K562 (cell line): ENCODE measurements at regions not wholly inside any gene's neighbourhood (a gene's known extent, or its start where the extent isn't known, plus 50 kb on each side); places are given as distances from the start of the nearest gene placed in this dataset.

Experiments used
- BACH1 ChIP-seq: fragments of 200-800 bp; sonication (Bioruptor generic); IDR thresholded peaks from 2 replicates; pipeline ENCODE4 v1.6.1; 2016; ENCODE audit warnings: missing genetic modification characterization, missing compliant biosample characterization
- BHLHE40 ChIP-seq: IDR thresholded peaks from 2 replicates; pipeline ENCODE4 v1.6.1; 2011; ENCODE audit warnings: low read length, improper control_type of control experiment
- BRD9 ChIP-seq: fragments of 450-650 bp; IDR thresholded peaks from 2 replicates; pipeline ENCODE4 v1.6.1; 2018; ENCODE audit warnings: low read depth; ENCODE audit not compliant: partially characterized antibody
- CSDE1 ChIP-seq, 2 experiments: fragments of 450-650 bp; IDR thresholded peaks; 2 replicates each; pipeline ENCODE4 v1.6.1; 2016; ENCODE audit warnings: mild to moderate bottlenecking in 1 of 2
- GABPB2 ChIP-seq: fragments of 250-450 bp; sonication (Bioruptor Pico); conservative IDR thresholded peaks from 2 replicates; pipeline ENCODE4 v1.5.1; 2021; ENCODE audit warnings: mild to moderate bottlenecking
- HCFC1 ChIP-seq: IDR thresholded peaks from 2 replicates; pipeline ENCODE4 v1.6.1; 2012; ENCODE audit warnings: low read depth, low read length, improper control_type of control experiment
- JUNB ChIP-seq: fragments of 450-650 bp; formaldehyde crosslinking; conservative IDR thresholded peaks from 2 replicates; pipeline ENCODE4 v1.4.0; 2020; ENCODE audit warnings: mild to moderate bottlenecking
- KAT8 ChIP-seq: fragments of 450-650 bp; IDR thresholded peaks from 2 replicates; pipeline ENCODE4 v1.6.1; 2016; ENCODE audit warnings: low read depth, mild to moderate bottlenecking
- NCOA1 ChIP-seq: fragments of 450-650 bp; IDR thresholded peaks from 2 replicates; pipeline ENCODE4 v1.6.1; 2016; ENCODE audit warnings: low read depth
- PREB ChIP-seq: sonication (generic); formaldehyde crosslinking; IDR thresholded peaks from 2 replicates; pipeline ENCODE4 v1.8.1; 2023; ENCODE audit warnings: mild to moderate bottlenecking, missing genetic modification reagents
- RAD51 ChIP-seq: fragments of 450-650 bp; IDR thresholded peaks from 2 replicates; pipeline ENCODE4 v1.7.1; 2016; ENCODE audit warnings: low read depth, mild to moderate bottlenecking, borderline replicate concordance
- SAP30 ChIP-seq: fragments of 200-600 bp; sonication (generic); IDR thresholded peaks from 2 replicates; pipeline ENCODE4 v1.6.1; 2012; ENCODE audit warnings: borderline replicate concordance, low read depth, mild to moderate bottlenecking, moderate library complexity, low read length, control low read depth, inconsistent platforms; ENCODE audit not compliant: insufficient read depth, poor library complexity, severe bottlenecking
- SETDB1 ChIP-seq: IDR thresholded peaks from one replicate; pipeline ENCODE4 v1.6.1; 2012; ENCODE audit warnings: low read length, control low read depth, inconsistent platforms
- SIN3A ChIP-seq, 2 experiments: fragments of 150-350 bp in 1 of 2; IDR thresholded peaks; 2 replicates each; pipeline ENCODE4 v1.6.1; 2011 to 2016; ENCODE audit warnings: borderline replicate concordance in 2 of 2, low read depth in 2 of 2, low read length in 2 of 2, mild to moderate bottlenecking in 2 of 2, moderate library complexity in 2 of 2; ENCODE audit not compliant: control insufficient read depth in 1 of 2
- SREBF1 ChIP-seq: fragments of 150-350 bp; IDR thresholded peaks from 2 replicates; pipeline ENCODE4 v1.6.1; 2014; ENCODE audit warnings: antibody characterized with exemption, low read depth, low read length, borderline replicate concordance
- SREBF2 ChIP-seq: sonication (generic); formaldehyde crosslinking; IDR thresholded peaks from 2 replicates; pipeline ENCODE4 v1.4.0; 2020; ENCODE audit warnings: mild to moderate bottlenecking, missing genetic modification reagents
- TAL1 ChIP-seq: fragments of 450-650 bp; IDR thresholded peaks from 2 replicates; pipeline ENCODE4 v1.6.1; 2016; ENCODE audit warnings: mild to moderate bottlenecking
- TCF7 ChIP-seq: sonication (generic); IDR thresholded peaks from 2 replicates; pipeline ENCODE4 v1.6.1; 2016; ENCODE audit warnings: antibody characterized with exemption, borderline replicate concordance
- TRIM24 ChIP-seq, 2 experiments: fragments of 450-650 bp; IDR thresholded peaks; 2 replicates each; pipeline ENCODE4 v1.6.1; 2016
- ZFPM2 ChIP-seq: fragments of 250-450 bp; sonication (Bioruptor Pico); IDR thresholded peaks from 2 replicates; pipeline ENCODE4 v1.5.1; 2022; ENCODE audit warnings: mild to moderate bottlenecking
- ZKSCAN3 ChIP-seq: fragments of 250-450 bp; sonication (Bioruptor Pico); IDR thresholded peaks from 2 replicates; pipeline ENCODE4 v1.4.0; 2020
- ZNF146 ChIP-seq: IDR thresholded peaks from one replicate; pipeline ENCODE4 v1.6.1; 2018; ENCODE audit warnings: missing compliant biosample characterization; ENCODE audit not compliant: unreplicated experiment
- ZNF197 ChIP-seq: fragments of 200-800 bp; sonication (Bioruptor generic); IDR thresholded peaks from 2 replicates; pipeline ENCODE4 v1.6.1; 2016; ENCODE audit warnings: low read depth, missing genetic modification characterization, missing compliant biosample characterization
- ZNF347 ChIP-seq: fragments of 450-650 bp; formaldehyde crosslinking; IDR thresholded peaks from 2 replicates; pipeline ENCODE4 v1.4.0; 2020; ENCODE audit warnings: low read depth, mild to moderate bottlenecking, moderate library complexity
- ZNF354B ChIP-seq: fragments of 250-450 bp; sonication (Bioruptor Pico); IDR thresholded peaks from 2 replicates; pipeline ENCODE4 v1.4.0; 2020
- ZNF511 ChIP-seq: sonication (generic); formaldehyde crosslinking; IDR thresholded peaks from 2 replicates; pipeline ENCODE4 v1.8.0; 2022; ENCODE audit warnings: mild to moderate bottlenecking, missing genetic modification reagents
- TF ChIP-seq, protein P1 (sequence below): fragments of 450-650 bp; formaldehyde crosslinking; IDR thresholded peaks from 2 replicates; pipeline ENCODE4 v1.4.0; 2022; ENCODE audit warnings: missing genetic modification characterization
- TF ChIP-seq, protein P2 (sequence below): fragments of 450-650 bp; conservative IDR thresholded peaks from 2 replicates; pipeline ENCODE4 v1.6.1; 2016; ENCODE audit warnings: missing genetic modification characterization, low read depth, mild to moderate bottlenecking, missing compliant biosample characterization, moderate library complexity

DNA sequence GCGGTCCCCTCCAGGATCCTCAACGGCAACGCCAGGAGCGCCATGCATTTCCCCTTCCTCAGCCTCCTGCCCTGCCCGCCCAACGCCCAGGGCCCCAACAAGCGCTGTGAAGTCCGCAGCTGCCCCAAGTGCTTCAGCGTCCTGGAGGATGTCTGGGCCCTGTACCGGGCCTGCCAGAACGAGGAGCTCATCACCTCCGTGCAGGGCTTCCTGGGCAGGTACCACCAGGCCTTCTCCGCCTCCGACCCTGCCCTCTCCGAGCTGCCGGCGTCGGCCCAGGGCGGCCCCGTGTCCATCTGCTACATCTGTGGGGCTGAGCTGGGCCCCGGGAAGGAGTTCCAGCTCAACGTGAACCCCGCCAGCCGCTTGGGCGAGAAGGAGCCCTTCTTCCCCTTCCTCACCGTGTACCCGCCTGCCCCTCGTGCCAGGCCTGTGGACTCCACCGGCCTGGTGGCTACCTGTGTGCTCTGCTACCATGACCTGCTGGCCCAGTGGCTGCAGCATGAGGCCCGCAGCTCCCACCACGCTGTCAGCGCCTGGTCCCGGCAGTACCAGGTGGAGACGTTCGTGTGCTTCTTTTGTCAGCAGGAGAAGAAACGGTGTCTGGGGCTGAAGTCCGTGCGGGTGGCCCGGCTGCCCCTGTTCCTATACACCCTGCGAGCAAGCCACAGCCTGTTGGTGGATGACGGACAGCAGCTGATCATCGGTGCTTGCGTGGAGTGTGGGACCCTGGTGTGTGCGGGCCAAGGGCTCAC, 58.9 kb upstream of the CIBAR2 start (continued):
- TF ChIP-seq, protein P1, sequence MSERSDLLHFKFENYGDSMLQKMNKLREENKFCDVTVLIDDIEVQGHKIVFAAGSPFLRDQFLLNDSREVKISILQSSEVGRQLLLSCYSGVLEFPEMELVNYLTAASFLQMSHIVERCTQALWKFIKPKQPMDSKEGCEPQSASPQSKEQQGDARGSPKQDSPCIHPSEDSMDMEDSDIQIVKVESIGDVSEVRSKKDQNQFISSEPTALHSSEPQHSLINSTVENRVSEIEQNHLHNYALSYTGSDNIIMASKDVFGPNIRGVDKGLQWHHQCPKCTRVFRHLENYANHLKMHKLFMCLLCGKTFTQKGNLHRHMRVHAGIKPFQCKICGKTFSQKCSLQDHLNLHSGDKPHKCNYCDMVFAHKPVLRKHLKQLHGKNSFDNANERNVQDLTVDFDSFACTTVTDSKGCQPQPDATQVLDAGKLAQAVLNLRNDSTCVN (CRISPR knock-in tag) = no peak
- TF ChIP-seq NCOA1 = no peak
- no peak for TF ChIP-seq ZKSCAN3
- no peak for TF ChIP-seq KAT8
- TF ChIP-seq TRIM24 (IDR thresholded peaks at IDR 0.05) = no peak
- TF ChIP-seq ZFPM2 (CRISPR knock-in tag) = no peak
- TF ChIP-seq GABPB2 = no peak
- TF ChIP-seq JUNB (CRISPR knock-in tag) = no peak
- TF ChIP-seq TCF7 = no peak
- TF ChIP-seq BACH1 (tag) = no peak
- TF ChIP-seq SAP30 = no peak
- no peak for TF ChIP-seq CSDE1 (IDR thresholded peaks at IDR 0.05)
- no peak for TF ChIP-seq SREBF2 (CRISPR knock-in tag)
- peak; percentile 60; the same call in 1 of the 2 replicates for TF ChIP-seq ZNF197 (CRISPR knock-in tag)
- TF ChIP-seq, protein P2, sequence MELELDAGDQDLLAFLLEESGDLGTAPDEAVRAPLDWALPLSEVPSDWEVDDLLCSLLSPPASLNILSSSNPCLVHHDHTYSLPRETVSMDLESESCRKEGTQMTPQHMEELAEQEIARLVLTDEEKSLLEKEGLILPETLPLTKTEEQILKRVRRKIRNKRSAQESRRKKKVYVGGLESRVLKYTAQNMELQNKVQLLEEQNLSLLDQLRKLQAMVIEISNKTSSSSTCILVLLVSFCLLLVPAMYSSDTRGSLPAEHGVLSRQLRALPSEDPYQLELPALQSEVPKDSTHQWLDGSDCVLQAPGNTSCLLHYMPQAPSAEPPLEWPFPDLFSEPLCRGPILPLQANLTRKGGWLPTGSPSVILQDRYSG (tag) = no peak
- no peak for TF ChIP-seq ZNF354B
- no peak for TF ChIP-seq TAL1
- no peak for TF ChIP-seq SREBF1
- TF ChIP-seq PREB = no peak
- TF ChIP-seq HCFC1 = no peak
- TF ChIP-seq SETDB1 = no peak
- 0 out of 4 replicates have a peak, but pooled peaks of 1 of the 2 experiments have one; percentile 44 for TF ChIP-seq SIN3A (IDR thresholded peaks at IDR 0.05; ENCODE audit: borderline replicate concordance in 2 of 2, control insufficient read depth in 1 of 2, low read depth in 2 of 2, low read length in 2 of 2)
- no peak for TF ChIP-seq ZNF347 (CRISPR knock-in tag)
- no peak for TF ChIP-seq BRD9
- no peak for TF ChIP-seq ZNF146
- TF ChIP-seq BHLHE40 = no peak
- TF ChIP-seq RAD51 = no peak
- 0 out of 2 replicates have a peak, but pooled peaks have one; percentile 39 for TF ChIP-seq ZNF511
